Endothelial cell of umbilical vein (primary cell): ENCODE measurements at regions not wholly inside any gene's neighbourhood (a gene's known extent, or its start where the extent isn't known, plus 50 kb on each side); places are given as distances from the start of the nearest gene placed in this dataset.

Experiments
- CTCF ChIP-seq, 2 donors: IDR thresholded peaks; 1 replicate in 1 of 2; 2 replicates in 1 of 2; pipeline ENCODE4 v1.5.1; 2011; ENCODE audit warnings: low read length in 2 of 2, mild to moderate bottlenecking in 2 of 2, moderate library complexity in 2 of 2, control low read depth in 1 of 2, inconsistent platforms in 1 of 2, low read depth in 1 of 2; ENCODE audit not compliant: insufficient read depth in 1 of 2; ENCODE audit errors: extremely low read depth in 1 of 2
- EZH2 ChIP-seq: IDR thresholded peaks from 2 replicates; pipeline ENCODE4 v1.6.1; 2012; ENCODE audit warnings: borderline replicate concordance, low read depth, mild to moderate bottlenecking, moderate library complexity, low read length, inconsistent platforms; ENCODE audit not compliant: severe bottlenecking
- FOS ChIP-seq: IDR thresholded peaks from 2 replicates; pipeline ENCODE4 v1.6.1; 2011; ENCODE audit warnings: mild to moderate bottlenecking, low read length, moderate library complexity, borderline replicate concordance; ENCODE audit not compliant: insufficient read depth
- MAX ChIP-seq: IDR thresholded peaks from 2 replicates; pipeline ENCODE4 v1.6.1; 2011; ENCODE audit not compliant: insufficient read depth, insufficient read length
- MYC ChIP-seq: IDR thresholded peaks from one replicate; pipeline ENCODE4 v1.6.1; 2011; ENCODE audit warnings: mild to moderate bottlenecking, low read depth, low read length
- POLR2A ChIP-seq: IDR thresholded peaks from 2 replicates; pipeline ENCODE4 v1.6.1; 2012; ENCODE audit warnings: low read depth, mild to moderate bottlenecking, control low read depth, low read length
- POLR2AphosphoS5 ChIP-seq: IDR thresholded peaks from 2 replicates; pipeline ENCODE4 v1.6.1; 2012; ENCODE audit warnings: low read depth, mild to moderate bottlenecking, control low read depth, low read length, moderate library complexity; ENCODE audit not compliant: insufficient read depth

- TF ChIP-seq CTCF (IDR thresholded peaks at IDR 0.05; ENCODE audit: extremely low read depth in 1 of 2, insufficient read depth in 1 of 2, low read depth in 1 of 2, low read length in 2 of 2): no peak
- no peak for TF ChIP-seq EZH2
- no peak for TF ChIP-seq POLR2A
- TF ChIP-seq POLR2AphosphoS5: no peak
- TF ChIP-seq MAX: no peak
- TF ChIP-seq MYC: no peak
- no peak for TF ChIP-seq FOS
Observed at GRCh38 chr4:128517096-128517738, 229.6 kb upstream of the PGRMC2 start.
